Esophagus muscularis mucosa (tissue), 4 donors: ENCODE measurements at regions not wholly inside any gene's neighbourhood (a gene's known extent, or its start where the extent isn't known, plus 50 kb on each side); places are given as distances from the start of the nearest gene placed in this dataset.

Source experiments
- CTCF ChIP-seq, 3 experiments: fragments of 200-600 bp in 2 of 3; fragments of 450-650 bp in 1 of 3; sonication (generic) in 2 of 3; IDR thresholded peaks; one replicate each; pipeline ENCODE4 v1.5.1; 2017 to 2019; ENCODE audit warnings: antibody characterized with exemption in 3 of 3, mild to moderate bottlenecking in 2 of 3, moderate library complexity in 1 of 3
- EP300 ChIP-seq: sonication (generic); formaldehyde crosslinking; IDR thresholded peaks from one replicate; pipeline ENCODE4 v1.6.1; 2017; ENCODE audit warnings: antibody characterized with exemption
- POLR2A ChIP-seq: fragments of 450-650 bp; IDR thresholded peaks from one replicate; pipeline ENCODE4 v1.6.1; 2017; ENCODE audit warnings: antibody characterized with exemption, moderate library complexity, mild to moderate bottlenecking, low read depth
- POLR2AphosphoS5 ChIP-seq, 2 donors: sonication (generic); formaldehyde crosslinking; IDR thresholded peaks; one replicate each; pipeline ENCODE4 v1.6.1; 2017; ENCODE audit warnings: antibody characterized with exemption in 2 of 2

GRCh38 chr13:18959229-18959628, 222.4 kb downstream of the TUBA3C start:
- TF ChIP-seq CTCF (IDR thresholded peaks at IDR 0.05) (no peak), EP300 (no peak), POLR2A (no peak), POLR2AphosphoS5 (IDR thresholded peaks at IDR 0.05) (no peak)
